SW480 (cell line): ENCODE measurements at regions not wholly inside any gene's neighbourhood (a gene's known extent, or its start where the extent isn't known, plus 50 kb on each side); places are given as distances from the start of the nearest gene placed in this dataset.

Experiments
- DNase-seq: peaks from one replicate; pipeline ENCODE4 v3.0.0-alpha.2; 2016; ENCODE audit warnings: low spot score

DNA sequence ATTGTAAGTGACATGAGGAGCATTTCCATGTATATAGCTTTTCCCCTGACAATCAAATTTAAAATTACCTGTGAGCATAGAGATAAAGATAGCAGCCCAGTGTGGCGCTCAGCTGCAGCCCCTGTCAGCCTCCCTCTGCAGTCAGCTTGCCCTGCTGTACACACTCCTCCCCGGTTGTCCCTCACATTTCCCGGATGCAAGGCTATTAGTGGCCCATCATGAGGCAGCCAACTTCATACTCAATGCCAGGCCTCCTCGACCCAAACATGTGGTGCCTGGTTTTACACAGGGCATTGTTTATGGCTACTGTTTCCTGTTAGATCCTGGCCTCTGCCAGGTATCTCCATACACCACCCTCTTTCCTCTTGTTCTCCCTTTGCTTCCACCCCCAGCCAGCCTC is 116.1 kb upstream of the SH3BP4 start:
- no peak for DNase-seq

DNA sequence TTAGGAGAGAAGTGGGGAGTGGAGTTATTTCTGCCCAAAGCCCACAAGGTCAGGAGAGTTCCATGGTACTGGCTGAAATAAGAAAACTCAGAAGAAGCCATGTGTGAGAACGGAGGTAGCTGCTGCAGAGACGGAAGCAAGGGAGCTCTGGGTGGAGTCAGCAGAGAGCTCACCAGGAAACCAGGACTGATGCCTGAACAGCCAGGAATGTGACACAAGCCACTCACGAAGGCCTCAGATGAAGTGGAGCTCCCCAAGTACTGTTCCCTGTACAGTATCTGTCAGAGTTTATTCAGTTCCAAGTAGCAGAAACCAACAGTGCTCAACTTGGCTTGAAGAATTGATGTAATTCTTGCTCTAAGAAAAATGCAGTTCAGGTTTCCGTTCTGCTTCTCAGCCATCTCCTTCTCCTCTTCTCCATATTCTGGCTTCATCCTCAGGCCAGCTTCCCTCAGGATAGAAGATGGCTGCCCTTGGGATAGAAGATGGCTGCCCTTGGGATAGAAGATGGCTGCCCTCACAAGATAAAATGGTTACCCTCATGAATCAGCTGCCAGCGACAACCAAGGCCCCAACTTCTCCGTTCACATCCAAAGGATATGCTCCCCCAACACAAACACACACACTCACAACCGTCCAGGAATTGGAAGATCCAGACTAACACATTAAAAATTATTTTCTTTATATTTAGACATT is 117.4 kb upstream of the SH3BP4 start:
- DNase-seq, result no peak

GRCh38 chr2:234830853-234831252 is 121.0 kb upstream of the SH3BP4 start:
- no peak for DNase-seq

DNA sequence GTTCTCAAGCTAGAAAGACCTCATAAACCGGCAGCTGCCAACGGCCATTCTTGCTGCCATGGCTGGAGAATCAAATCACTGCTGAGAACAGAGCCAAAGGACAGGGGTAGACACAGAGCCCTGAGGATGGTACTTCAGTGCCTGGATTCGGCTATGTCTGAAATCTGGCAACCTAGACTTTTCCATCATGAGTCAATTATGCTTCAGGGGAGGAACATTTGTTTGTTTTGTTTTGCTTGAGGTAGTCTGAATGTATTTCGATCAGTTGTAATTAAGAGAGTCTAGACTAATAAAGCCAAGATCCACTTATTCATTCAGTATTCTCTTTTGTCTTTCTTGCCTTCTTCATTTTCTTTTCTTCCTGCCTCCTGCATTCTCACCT is 122.8 kb upstream of the SH3BP4 start:
- no peak for DNase-seq

DNA sequence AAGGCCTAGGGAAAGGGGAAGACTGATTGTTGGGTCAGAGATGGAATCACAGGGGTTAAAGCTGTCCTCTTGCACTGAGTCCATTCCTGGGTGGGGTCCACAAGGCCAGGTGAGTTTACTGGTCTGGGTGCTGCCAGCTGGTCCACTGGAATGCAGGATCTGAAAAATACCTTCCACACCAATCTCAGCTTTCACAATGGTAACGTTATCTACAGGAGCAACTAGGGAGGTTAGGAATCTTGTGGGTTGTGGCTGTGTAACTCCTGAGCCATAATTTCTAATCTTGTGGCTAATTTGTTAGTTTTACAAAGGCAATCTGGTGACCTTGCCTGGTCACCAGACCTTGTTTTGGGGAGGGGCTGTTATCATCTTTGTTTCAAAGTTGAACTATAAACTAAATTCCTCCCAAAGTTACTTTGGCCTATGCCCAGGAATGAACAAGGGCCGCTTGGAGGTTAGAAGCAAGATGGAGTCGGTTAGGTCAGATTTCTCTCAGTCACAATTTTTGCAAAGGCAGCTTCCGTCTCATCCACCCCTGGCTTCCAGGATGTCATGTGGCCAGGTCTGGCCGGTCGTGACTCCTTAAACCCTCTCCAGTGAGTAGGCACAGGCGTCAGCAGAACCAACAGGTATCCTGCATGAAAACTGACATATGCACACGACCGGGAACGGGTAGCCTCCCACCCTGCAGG is 123.3 kb upstream of the SH3BP4 start:
- no peak for DNase-seq

DNA sequence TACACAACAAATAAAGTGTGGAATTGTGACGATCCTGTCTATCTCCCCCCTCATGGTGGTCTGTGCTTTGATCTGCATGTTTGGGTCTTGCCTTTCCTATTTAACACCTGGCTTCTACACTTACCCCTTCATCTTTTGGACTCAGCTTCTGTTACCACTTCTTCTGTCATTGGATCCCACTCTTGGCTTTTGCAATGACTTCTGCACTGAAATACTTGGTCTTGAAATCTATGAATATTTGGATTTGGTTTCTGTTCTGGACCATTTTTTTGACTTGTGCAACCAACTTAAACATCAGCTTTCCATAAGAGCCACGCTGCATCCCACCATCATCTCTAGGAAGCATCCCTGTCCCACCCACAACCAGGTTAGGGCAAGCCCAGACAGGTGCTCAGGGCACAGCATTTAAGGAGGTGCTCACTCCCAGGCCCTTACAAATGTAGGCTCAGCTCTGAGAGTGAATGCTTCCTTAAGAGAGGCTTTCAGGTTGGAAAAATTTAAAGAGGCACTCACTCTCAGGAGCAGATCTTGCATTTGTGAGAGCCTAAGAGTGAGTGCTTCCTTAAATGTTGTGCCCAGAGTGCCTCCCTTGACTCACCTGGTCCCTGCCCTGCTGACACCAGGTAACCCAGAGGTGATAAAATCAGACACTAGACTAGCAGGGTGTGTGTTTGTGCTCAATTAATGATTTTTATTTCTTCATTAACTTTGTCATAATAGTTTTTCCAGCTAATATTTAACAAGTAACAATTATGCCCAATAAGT is 124.5 kb upstream of the SH3BP4 start:
- no peak for DNase-seq

- DNase-seq, result no peak
These were observed 125.1 kb upstream of the SH3BP4 start for GRCh38 chr2:234826681-234827080.

DNA sequence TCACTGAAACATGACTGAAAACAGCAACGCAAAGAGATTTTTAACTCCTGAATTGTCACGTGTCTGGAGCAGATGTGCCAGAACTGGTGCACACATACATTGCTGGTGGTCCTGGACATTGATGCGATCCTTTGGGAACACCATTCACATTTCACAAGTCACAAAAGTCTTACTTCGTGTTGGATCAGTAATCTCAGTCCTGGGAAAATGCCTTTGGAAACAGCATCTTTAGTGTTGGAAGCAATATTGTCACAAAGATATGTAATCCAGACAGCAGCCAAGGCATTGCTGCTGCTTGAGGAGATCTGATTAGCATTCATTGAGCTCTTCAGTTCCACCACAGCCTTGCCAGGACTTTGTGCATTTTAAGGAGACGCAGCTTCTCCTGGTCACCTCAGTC is 126.2 kb upstream of the SH3BP4 start:
- no peak for DNase-seq

DNA sequence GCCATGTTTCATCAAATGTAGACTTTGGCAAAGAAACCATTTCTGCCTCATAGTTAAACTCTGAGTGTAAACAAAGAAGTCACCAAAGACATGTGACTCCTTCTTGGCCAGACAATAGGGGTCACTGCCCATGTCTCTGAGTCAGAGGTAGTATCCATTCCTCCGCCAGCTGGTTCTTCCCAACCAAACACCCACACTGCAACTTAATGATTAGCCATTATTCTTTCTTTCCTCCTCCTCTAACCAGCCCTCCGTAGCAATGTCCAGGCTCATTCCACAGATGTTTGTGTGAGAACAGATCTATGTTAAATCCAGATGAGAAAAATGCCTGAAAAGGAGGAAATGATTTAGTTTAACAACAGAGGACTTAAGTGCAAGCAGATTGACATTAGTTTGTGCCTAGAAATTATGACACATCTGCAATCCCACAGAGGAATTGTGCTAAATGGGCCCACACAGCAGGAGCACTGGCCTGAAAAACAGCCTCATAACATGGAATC is 127.9 kb upstream of the SH3BP4 start:
- no peak for DNase-seq

DNA sequence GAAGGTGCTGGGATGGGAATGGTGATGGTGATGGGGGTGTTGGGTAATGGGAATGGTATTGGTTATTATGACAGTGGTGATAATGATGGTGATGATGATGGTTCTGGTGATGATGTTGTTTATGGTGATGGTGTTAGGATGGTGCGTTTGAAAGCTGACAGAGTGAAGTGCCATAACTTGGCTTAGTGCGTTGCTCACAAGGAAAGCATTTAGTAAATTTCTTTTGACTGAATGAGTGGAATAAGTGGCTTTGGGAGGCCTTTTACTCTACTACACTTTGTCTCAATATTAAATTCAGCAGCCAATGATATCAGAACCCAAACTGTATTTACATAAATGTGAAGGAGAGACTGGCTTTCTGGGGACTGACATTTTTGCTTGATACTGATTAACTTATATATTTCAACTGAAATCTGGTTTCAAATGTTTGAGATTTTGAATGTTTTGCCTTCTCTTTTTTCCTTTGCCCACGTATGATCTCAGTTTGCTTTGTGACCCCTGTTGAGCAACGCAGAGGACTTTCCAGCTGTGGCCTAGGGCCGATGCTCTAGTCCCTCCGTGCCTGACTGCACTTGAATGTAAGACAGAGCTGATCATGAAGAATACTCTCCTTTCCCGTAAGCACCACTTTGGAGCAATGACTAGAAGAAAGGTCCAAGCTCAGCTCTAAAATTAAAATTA is 128.5 kb upstream of the SH3BP4 start:
- DNase-seq, result no peak

DNA sequence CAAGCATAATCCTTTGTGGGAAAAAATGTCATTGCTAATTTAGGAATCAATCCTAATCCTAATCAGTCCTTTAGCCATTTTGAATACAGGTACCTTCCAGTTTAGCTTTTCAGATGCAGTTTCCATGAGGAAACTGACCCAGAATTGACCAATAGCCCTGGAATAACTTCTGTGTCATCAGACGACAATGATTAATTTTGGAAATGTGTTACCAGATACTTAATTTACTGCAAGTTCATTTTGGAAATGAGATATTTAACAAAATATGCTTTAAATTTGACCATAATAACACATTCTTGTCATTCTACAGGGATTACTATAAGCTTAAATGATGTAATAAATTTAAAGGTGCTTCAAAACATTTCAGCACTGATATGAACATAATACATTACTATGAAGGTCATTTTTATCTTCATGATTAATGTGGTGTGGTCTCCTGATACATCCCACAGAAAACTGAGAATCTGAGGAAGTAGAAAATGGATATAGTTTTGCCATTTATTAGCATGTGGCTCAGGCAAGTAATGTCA is 129.8 kb upstream of the SH3BP4 start:
- no peak for DNase-seq

DNA sequence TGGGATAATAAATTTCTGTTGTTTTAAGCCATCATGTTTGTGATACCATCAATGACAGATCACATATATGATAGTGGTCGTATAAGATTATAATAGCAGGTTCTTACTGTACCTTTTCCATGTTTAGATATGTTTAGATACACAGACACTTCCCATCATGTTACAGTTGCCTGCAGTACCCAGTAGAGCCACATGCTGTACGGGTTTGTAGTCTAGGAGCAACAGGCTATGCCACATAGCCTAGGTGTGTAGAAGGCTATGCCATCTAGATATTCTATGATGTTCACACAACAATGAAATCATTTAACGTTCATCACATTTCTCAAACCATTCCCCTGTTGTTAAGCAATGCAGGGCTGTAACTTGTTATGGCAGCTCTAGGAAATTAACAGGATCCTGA is 132.9 kb upstream of the SH3BP4 start:
- no peak for DNase-seq

GRCh38 chr2:234816491-234816890 is 135.3 kb upstream of the SH3BP4 start:
- no peak for DNase-seq

- no peak for DNase-seq
These were observed 135.8 kb upstream of the SH3BP4 start for GRCh38 chr2:234816056-234816455.

- no peak for DNase-seq
These were observed 137.4 kb upstream of the SH3BP4 start for GRCh38 chr2:234814374-234814773.

GRCh38 chr2:234812851-234813250 is 139.0 kb upstream of the SH3BP4 start:
- no peak for DNase-seq

DNA sequence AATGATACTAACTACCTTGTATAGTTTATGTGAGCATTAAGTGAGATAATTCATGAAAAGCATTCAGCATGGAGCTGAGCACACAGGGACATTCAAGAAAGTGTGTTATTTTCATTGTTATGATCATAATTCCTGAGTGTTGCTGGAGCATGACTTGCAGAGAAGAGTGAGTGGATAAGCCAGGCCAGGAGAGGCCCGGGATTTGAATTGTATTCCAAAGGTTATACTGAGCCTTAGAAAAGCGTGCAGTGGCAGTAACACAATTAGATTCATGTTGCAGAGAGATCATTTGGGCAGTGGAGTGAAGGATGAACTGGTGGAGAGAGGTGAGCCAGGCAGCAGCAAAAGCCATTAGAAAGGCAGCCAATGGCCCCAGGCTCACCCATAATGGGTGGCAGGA is 142.9 kb upstream of the SH3BP4 start:
- no peak for DNase-seq

- no peak for DNase-seq
These were observed 145.0 kb upstream of the SH3BP4 start for GRCh38 chr2:234806818-234807217.

DNA sequence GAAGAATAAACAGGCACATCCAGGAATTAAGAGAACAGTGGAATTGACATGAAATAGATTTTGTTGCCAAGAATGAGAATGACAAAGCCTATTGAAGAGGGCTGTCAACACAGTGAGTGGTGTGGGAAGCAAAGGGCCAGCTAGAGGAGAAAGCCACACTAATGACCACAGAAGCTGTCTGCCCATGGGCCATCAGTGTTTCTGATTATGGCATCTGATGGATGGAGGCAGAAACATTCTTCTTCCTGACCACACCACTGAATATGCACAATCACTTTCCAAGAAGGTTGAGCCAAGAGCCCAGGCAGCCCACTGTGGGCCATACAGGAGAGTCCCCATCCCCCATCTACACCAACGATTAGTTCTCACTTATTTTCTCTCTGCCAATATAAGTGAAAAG is 146.0 kb upstream of the SH3BP4 start:
- no peak for DNase-seq

DNA sequence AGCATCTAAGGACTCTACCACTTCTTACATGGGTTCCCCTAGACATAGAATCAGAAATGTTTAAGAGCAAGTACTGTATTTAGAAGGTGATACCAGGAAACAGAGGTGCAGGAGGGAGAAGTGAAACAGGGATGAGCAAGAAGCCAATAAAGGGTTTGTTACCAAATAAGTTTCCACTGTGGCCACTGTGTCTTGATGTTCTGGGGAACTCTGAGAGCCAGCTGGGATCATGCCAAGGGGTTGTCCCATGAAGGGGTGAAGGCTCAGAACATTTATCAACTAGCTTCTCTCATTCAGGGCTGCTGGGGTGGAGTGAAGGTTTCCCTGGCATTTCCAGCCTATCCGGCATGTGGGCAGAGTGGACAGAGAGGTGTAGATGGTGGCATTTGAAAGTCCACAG is 147.1 kb upstream of the SH3BP4 start:
- DNase-seq, result no peak

DNA sequence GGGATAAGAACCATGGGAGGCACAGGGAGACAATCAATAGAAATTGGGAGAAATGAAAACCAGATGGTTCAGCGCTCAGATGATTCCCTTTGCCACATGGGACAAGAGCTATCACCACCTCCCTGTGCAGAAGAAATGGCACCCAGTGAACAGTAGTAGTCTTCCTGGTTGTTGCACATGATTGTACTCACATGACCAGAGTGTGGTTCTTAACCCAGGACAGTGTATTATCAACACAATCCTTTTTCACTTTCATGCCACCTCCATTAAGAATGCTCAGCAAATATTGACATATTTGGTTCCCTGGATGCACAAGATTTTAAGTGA is 149.0 kb upstream of the SH3BP4 start:
- DNase-seq, result no peak

DNA sequence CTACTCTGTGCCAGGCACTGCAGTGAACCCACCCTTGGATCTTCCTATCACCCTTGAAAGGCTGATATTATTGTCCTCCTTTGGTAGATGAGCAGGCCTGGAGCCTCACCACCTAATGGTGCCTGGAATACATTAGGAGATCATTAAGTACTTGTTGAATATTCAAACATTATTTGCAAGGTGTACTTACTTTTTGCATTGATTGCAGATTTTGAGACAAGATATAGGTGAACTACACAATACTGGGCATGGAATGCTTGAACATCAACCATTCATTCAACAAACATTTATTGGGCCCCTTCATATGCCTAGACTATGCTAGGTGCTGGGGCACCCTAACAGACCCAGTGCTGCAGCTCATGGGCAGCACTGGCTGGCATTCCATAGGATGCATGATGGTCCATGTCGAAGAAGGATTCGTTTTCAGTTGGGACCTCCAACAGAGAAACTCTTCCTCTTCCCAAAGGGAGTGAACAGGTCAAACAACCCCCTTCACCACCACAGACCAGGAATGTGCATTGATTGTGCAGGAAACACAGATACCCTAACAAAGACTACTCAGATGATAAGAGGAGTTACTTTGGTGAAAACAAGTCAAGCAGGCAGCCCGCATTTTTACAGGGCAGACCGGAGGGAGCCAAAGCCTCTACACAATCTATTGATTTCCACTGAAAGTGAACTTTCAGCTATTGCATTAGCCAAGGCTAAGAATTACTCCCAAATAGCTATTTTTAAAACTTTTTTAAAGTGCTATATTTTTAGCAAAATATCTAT is 149.6 kb upstream of the SH3BP4 start:
- no peak for DNase-seq
